GM19328 (cell line): ENCODE measurements at regions not wholly inside any gene's neighbourhood (a gene's known extent, or its start where the extent isn't known, plus 50 kb on each side); places are given as distances from the start of the nearest gene placed in this dataset.
"Not testable (repeated sequence)": the region's sequence is repeated elsewhere in the genome, so short reads cannot be mapped to it uniquely, and the experiment has no call there.

Experiments used
- ATAC-seq: cut with Tn5 transposase; IDR thresholded peaks from one replicate; pipeline ENCODE4 v1.9.1; 2021; ENCODE audit warnings: mild to moderate bottlenecking, moderate library complexity; ENCODE audit not compliant: unreplicated experiment

- no peak for ATAC-seq
These were observed 1606.2 kb upstream of the PCDH7 start for GRCh38 chr4:29113960-29114359.

- ATAC-seq = not testable (repeated sequence)
These were observed 1602.9 kb upstream of the PCDH7 start for GRCh38 chr4:29117231-29117722.

- ATAC-seq = no peak
These were observed 1598.6 kb upstream of the PCDH7 start for GRCh38 chr4:29121586-29121985.

- no peak for ATAC-seq
These were observed 1591.4 kb upstream of the PCDH7 start for GRCh38 chr4:29128810-29129209.

GRCh38 chr4:29131304-29131703, 1588.9 kb upstream of the PCDH7 start:
- no peak for ATAC-seq

GRCh38 chr4:29142708-29143107, 1577.5 kb upstream of the PCDH7 start:
- no peak for ATAC-seq

- no peak for ATAC-seq
These were observed 1568.6 kb upstream of the PCDH7 start for GRCh38 chr4:29151584-29151983.

GRCh38 chr4:29153642-29154041, 1566.5 kb upstream of the PCDH7 start:
- no peak for ATAC-seq

GRCh38 chr4:29175291-29175690, 1544.9 kb upstream of the PCDH7 start:
- no peak for ATAC-seq

GRCh38 chr4:29199025-29199424, 1521.1 kb upstream of the PCDH7 start:
- no peak for ATAC-seq

- no peak for ATAC-seq
These were observed 1520.7 kb upstream of the PCDH7 start for GRCh38 chr4:29199485-29199884.

- ATAC-seq = no peak
These were observed 1507.1 kb upstream of the PCDH7 start for GRCh38 chr4:29213020-29213419.

- no peak for ATAC-seq
These were observed 1499.4 kb upstream of the PCDH7 start for GRCh38 chr4:29220761-29221160.

GRCh38 chr4:29224911-29225310, 1495.3 kb upstream of the PCDH7 start:
- ATAC-seq = no peak

- no peak for ATAC-seq
These were observed 1479.5 kb upstream of the PCDH7 start for GRCh38 chr4:29240641-29241040.

- ATAC-seq = no peak
These were observed 1477.1 kb upstream of the PCDH7 start for GRCh38 chr4:29243054-29243453.

- no peak for ATAC-seq
These were observed 1476.3 kb upstream of the PCDH7 start for GRCh38 chr4:29243851-29244250.

GRCh38 chr4:29259556-29259955, 1460.6 kb upstream of the PCDH7 start:
- no peak for ATAC-seq

- no peak for ATAC-seq
These were observed 1457.2 kb upstream of the PCDH7 start for GRCh38 chr4:29262986-29263385.

- no peak for ATAC-seq
These were observed 1444.0 kb upstream of the PCDH7 start for GRCh38 chr4:29276150-29276549.

GRCh38 chr4:29277381-29277780, 1442.8 kb upstream of the PCDH7 start:
- no peak for ATAC-seq

GRCh38 chr4:29278585-29278984, 1441.6 kb upstream of the PCDH7 start:
- no peak for ATAC-seq

- ATAC-seq = no peak
These were observed 1431.1 kb upstream of the PCDH7 start for GRCh38 chr4:29289118-29289517.

GRCh38 chr4:29295280-29295679, 1424.9 kb upstream of the PCDH7 start:
- no peak for ATAC-seq
